T-helper 1 cell treated with Interleukin-12 subunit alpha and Interleukin-12 subunit beta and Interleukin-4 antibody, amounts not matched to agents 30 μg/mL and 1 μg/mL, for 36 hours (primary cell): ENCODE measurements at regions not wholly inside any gene's neighbourhood (a gene's known extent, or its start where the extent isn't known, plus 50 kb on each side); places are given as distances from the start of the nearest gene placed in this dataset.

Experiments used
- H3K27ac Mint-ChIP-seq: one replicate; pipeline ENCODE4 v1.8.0; 2021; ENCODE audit warnings: mild to moderate bottlenecking, mixed read lengths
- H3K27me3 Mint-ChIP-seq: one replicate; pipeline ENCODE4 v1.8.0; 2021; ENCODE audit warnings: low read depth, mixed read lengths
- H3K36me3 Mint-ChIP-seq: one replicate; pipeline ENCODE4 v1.8.0; 2021; ENCODE audit warnings: low read depth, mixed read lengths
- H3K4me1 Mint-ChIP-seq: one replicate; pipeline ENCODE4 v1.8.0; 2021; ENCODE audit warnings: low read depth, mixed read lengths
- H3K4me3 Mint-ChIP-seq: one replicate; pipeline ENCODE4 v1.8.0; 2021; ENCODE audit warnings: mild to moderate bottlenecking, moderate library complexity, mixed read lengths
- H3K9me3 Mint-ChIP-seq: one replicate; pipeline ENCODE4 v1.8.0; 2021; ENCODE audit warnings: mixed read lengths

- H3K27me3 Mint-ChIP-seq, result peaks cover 11% of the 10 kb centered on the region
- peaks cover 16% of the 10 kb centered on the region for H3K9me3 Mint-ChIP-seq
- peaks cover 5% of the 10 kb centered on the region for H3K4me1 Mint-ChIP-seq
- no peak overlapping the region for H3K27ac Mint-ChIP-seq
- no peaks in the 10 kb centered on the region for H3K36me3 Mint-ChIP-seq
- no peak overlapping the region for H3K4me3 Mint-ChIP-seq
Observed at GRCh38 chr5:143674469-143674786, 137.5 kb upstream of the HMHB1 start.

GRCh38 chr5:143673676-143674468, 138.1 kb upstream of the HMHB1 start:
- no peaks in the 10 kb centered on the region for H3K36me3 Mint-ChIP-seq
- no peak overlapping the region for H3K4me3 Mint-ChIP-seq
- H3K9me3 Mint-ChIP-seq, result peaks cover 16% of the 10 kb centered on the region
- H3K27ac Mint-ChIP-seq, result no peak overlapping the region
- peaks cover 11% of the 10 kb centered on the region for H3K27me3 Mint-ChIP-seq
- H3K4me1 Mint-ChIP-seq, result peaks cover 5% of the 10 kb centered on the region

DNA sequence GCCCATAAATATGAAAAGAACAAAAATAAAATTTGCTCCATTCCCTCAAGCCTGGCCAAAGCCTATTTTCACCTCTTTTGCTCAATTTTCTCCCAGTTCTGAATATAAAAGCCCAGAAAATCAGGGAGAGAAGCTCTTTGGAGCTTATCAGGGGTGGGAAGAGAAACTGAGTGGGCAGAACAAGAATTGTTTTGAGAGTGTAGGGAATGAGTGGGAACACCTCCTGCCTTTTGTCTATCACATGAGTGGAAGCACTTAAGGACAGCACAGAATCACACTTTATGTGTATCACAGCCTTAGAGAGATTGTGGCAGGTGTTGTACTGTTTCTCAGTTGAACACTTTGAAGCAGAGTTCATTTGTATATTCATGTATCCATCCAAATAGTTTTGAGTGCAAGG, 139.2 kb upstream of the HMHB1 start:
- no peaks in the 10 kb centered on the region for H3K4me1 Mint-ChIP-seq
- H3K27me3 Mint-ChIP-seq, result peaks cover 11% of the 10 kb centered on the region
- H3K4me3 Mint-ChIP-seq, result no peak overlapping the region
- peaks cover 16% of the 10 kb centered on the region for H3K9me3 Mint-ChIP-seq
- H3K36me3 Mint-ChIP-seq, result no peaks in the 10 kb centered on the region
- no peak overlapping the region for H3K27ac Mint-ChIP-seq

DNA sequence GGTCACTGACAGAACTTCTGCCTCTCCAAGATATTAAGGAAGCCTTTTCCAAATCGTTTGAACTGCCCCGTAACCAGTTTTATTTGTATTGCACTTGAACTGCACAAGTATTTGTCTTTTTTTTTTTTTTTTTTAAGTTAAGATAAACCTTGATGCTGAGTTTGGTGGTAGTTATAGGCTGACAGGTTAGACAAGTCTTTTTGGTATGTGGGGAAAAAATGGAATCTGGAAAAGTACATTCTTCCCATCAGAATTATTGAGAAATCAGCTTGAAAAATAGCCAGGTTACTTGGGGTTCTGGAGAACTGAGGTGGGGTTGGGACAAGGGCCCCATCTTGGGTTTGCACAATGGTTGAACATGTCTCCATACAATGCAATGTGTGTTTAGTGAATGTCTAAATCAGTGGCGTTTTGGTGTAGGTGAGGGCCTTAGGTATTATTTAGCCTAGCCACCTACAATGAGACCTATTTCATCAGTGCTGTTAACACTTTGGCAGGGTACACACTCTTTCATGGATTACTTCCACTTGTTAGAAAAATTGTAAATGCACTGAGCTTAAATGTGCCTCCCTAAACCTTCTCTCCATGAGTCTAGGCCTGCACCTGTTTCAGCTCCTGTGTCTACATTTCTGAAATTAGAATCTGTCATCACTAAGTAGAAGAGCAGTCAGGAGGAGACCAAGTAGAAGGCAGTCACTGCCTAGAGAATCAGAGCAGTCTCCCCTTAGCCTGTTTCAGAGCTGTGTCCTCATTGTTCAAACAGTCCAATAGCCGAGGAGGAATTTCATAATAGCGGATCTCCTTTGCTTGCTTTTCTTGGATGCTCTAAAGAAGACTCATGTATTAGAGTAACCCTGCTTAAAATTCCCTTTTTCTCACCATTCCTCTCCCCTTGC, 140.0 kb upstream of the HMHB1 start:
- H3K27ac Mint-ChIP-seq, result no peak overlapping the region
- peaks cover 16% of the 10 kb centered on the region for H3K9me3 Mint-ChIP-seq
- H3K27me3 Mint-ChIP-seq, result peaks cover 11% of the 10 kb centered on the region
- H3K4me3 Mint-ChIP-seq, result no peak overlapping the region
- no peaks in the 10 kb centered on the region for H3K4me1 Mint-ChIP-seq
- H3K36me3 Mint-ChIP-seq, result no peaks in the 10 kb centered on the region

- H3K4me1 Mint-ChIP-seq, result no peaks in the 10 kb centered on the region
- H3K9me3 Mint-ChIP-seq, result peaks cover 16% of the 10 kb centered on the region
- H3K27me3 Mint-ChIP-seq, result peaks cover 11% of the 10 kb centered on the region
- H3K36me3 Mint-ChIP-seq, result no peaks in the 10 kb centered on the region
- H3K27ac Mint-ChIP-seq, result no peak overlapping the region
- H3K4me3 Mint-ChIP-seq, result no peak overlapping the region
Observed at GRCh38 chr5:143671021-143671420, 140.9 kb upstream of the HMHB1 start.

GRCh38 chr5:143665866-143666265, 146.1 kb upstream of the HMHB1 start:
- Mint-ChIP-seq H3K9me3 (peaks cover 13% of the 10 kb centered on the region), H3K4me3 (no peak overlapping the region), H3K27me3 (peaks cover 14% of the 10 kb centered on the region), H3K27ac (no peak overlapping the region), H3K36me3 (no peaks in the 10 kb centered on the region), H3K4me1 (no peaks in the 10 kb centered on the region)

GRCh38 chr5:143664623-143665022, 147.3 kb upstream of the HMHB1 start:
- no peak overlapping the region for H3K27ac Mint-ChIP-seq
- no peak overlapping the region for H3K4me3 Mint-ChIP-seq
- no peaks in the 10 kb centered on the region for H3K4me1 Mint-ChIP-seq
- peaks cover 20% of the 10 kb centered on the region for H3K27me3 Mint-ChIP-seq
- H3K36me3 Mint-ChIP-seq, result no peaks in the 10 kb centered on the region
- H3K9me3 Mint-ChIP-seq, result peaks cover under 1% of the 10 kb centered on the region

GRCh38 chr5:143663872-143664271, 148.1 kb upstream of the HMHB1 start:
- H3K9me3 Mint-ChIP-seq, result no peaks in the 10 kb centered on the region
- H3K36me3 Mint-ChIP-seq, result no peaks in the 10 kb centered on the region
- no peak overlapping the region for H3K4me3 Mint-ChIP-seq
- no peak overlapping the region for H3K27ac Mint-ChIP-seq
- H3K27me3 Mint-ChIP-seq, result peaks cover 20% of the 10 kb centered on the region
- no peaks in the 10 kb centered on the region for H3K4me1 Mint-ChIP-seq

GRCh38 chr5:143662020-143662419, 149.9 kb upstream of the HMHB1 start:
- no peak overlapping the region for H3K27ac Mint-ChIP-seq
- H3K36me3 Mint-ChIP-seq, result no peaks in the 10 kb centered on the region
- no peaks in the 10 kb centered on the region for H3K4me1 Mint-ChIP-seq
- peaks cover 20% of the 10 kb centered on the region for H3K27me3 Mint-ChIP-seq
- no peaks in the 10 kb centered on the region for H3K9me3 Mint-ChIP-seq
- H3K4me3 Mint-ChIP-seq, result no peak overlapping the region

- H3K4me3 Mint-ChIP-seq, result no peak overlapping the region
- no peaks in the 10 kb centered on the region for H3K36me3 Mint-ChIP-seq
- H3K27me3 Mint-ChIP-seq, result peaks cover 20% of the 10 kb centered on the region
- H3K9me3 Mint-ChIP-seq, result no peaks in the 10 kb centered on the region
- H3K4me1 Mint-ChIP-seq, result no peaks in the 10 kb centered on the region
- H3K27ac Mint-ChIP-seq, result no peak overlapping the region
Observed at GRCh38 chr5:143660625-143661024, 151.3 kb upstream of the HMHB1 start.

- Mint-ChIP-seq H3K27ac (no peak overlapping the region), H3K4me1 (no peaks in the 10 kb centered on the region), H3K9me3 (no peaks in the 10 kb centered on the region), H3K36me3 (no peaks in the 10 kb centered on the region), H3K4me3 (no peak overlapping the region), H3K27me3 (peaks cover 20% of the 10 kb centered on the region)
Observed at GRCh38 chr5:143659599-143660238, 152.2 kb upstream of the HMHB1 start.

GRCh38 chr5:143658956-143659355, 153.0 kb upstream of the HMHB1 start:
- Mint-ChIP-seq H3K4me3 (no peak overlapping the region), H3K4me1 (no peaks in the 10 kb centered on the region), H3K27ac (no peak overlapping the region), H3K27me3 (peaks cover 15% of the 10 kb centered on the region), H3K9me3 (no peaks in the 10 kb centered on the region), H3K36me3 (no peaks in the 10 kb centered on the region)

GRCh38 chr5:143657647-143658285, 154.2 kb upstream of the HMHB1 start:
- Mint-ChIP-seq H3K4me3 (no peak overlapping the region), H3K36me3 (no peaks in the 10 kb centered on the region), H3K9me3 (no peaks in the 10 kb centered on the region), H3K4me1 (no peaks in the 10 kb centered on the region), H3K27ac (no peak overlapping the region), H3K27me3 (peaks cover 12% of the 10 kb centered on the region)

GRCh38 chr5:143653766-143654282, 158.1 kb upstream of the HMHB1 start:
- Mint-ChIP-seq H3K27ac (no peak overlapping the region), H3K4me3 (no peak overlapping the region), H3K9me3 (no peaks in the 10 kb centered on the region), H3K36me3 (no peaks in the 10 kb centered on the region), H3K4me1 (no peaks in the 10 kb centered on the region), H3K27me3 (no peaks in the 10 kb centered on the region)
